Esophagus squamous epithelium (tissue), 4 donors: ENCODE measurements at regions not wholly inside any gene's neighbourhood (a gene's known extent, or its start where the extent isn't known, plus 50 kb on each side); places are given as distances from the start of the nearest gene placed in this dataset.

Experiments used
- POLR2A ChIP-seq, 4 donors: fragments of 450-650 bp; IDR thresholded peaks; one replicate each; pipeline ENCODE4 v1.6.1; 2017; ENCODE audit warnings: antibody characterized with exemption in 4 of 4, mild to moderate bottlenecking in 4 of 4, moderate library complexity in 3 of 4
- TF ChIP-seq, protein P1 (sequence below), 6 experiments: fragments of 450-650 bp in 4 of 6; fragments of 200-600 bp in 2 of 6; sonication (generic) in 2 of 6; IDR thresholded peaks; one replicate each; pipeline ENCODE4 v1.5.1; 2016 to 2019; ENCODE audit warnings: antibody characterized with exemption in 6 of 6, mild to moderate bottlenecking in 4 of 6, moderate library complexity in 4 of 6

DNA sequence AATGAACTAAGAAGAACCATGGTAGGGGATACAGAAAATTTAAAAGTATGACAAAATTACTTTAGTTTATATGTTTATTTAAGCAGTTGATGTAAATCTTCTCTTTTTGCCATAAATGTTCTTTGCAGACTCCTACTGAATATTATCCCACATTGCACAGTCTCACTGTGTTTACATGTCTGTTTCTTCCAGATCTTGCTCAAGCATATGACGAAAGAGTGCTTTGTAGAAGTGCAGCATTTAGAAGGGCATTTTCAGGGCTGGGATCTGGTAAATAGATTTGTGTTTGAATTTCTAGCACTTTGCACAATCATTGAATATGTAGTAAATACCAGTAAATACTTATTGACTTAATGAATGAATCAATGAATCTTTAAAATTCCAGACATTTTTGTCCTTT is 152.0 kb upstream of the EPHA7 start:
- TF ChIP-seq, protein P1, sequence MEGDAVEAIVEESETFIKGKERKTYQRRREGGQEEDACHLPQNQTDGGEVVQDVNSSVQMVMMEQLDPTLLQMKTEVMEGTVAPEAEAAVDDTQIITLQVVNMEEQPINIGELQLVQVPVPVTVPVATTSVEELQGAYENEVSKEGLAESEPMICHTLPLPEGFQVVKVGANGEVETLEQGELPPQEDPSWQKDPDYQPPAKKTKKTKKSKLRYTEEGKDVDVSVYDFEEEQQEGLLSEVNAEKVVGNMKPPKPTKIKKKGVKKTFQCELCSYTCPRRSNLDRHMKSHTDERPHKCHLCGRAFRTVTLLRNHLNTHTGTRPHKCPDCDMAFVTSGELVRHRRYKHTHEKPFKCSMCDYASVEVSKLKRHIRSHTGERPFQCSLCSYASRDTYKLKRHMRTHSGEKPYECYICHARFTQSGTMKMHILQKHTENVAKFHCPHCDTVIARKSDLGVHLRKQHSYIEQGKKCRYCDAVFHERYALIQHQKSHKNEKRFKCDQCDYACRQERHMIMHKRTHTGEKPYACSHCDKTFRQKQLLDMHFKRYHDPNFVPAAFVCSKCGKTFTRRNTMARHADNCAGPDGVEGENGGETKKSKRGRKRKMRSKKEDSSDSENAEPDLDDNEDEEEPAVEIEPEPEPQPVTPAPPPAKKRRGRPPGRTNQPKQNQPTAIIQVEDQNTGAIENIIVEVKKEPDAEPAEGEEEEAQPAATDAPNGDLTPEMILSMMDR (IDR thresholded peaks at IDR 0.05) = no peak
- TF ChIP-seq POLR2A (IDR thresholded peaks at IDR 0.05) = no peak
